22Rv1 (cell line): ENCODE measurements at regions not wholly inside any gene's neighbourhood (a gene's known extent, or its start where the extent isn't known, plus 50 kb on each side); places are given as distances from the start of the nearest gene placed in this dataset.

Experiments
- ZFX ChIP-seq: fragments of 450-650 bp; IDR thresholded peaks from 2 replicates; pipeline ENCODE4 v1.6.1; 2017; ENCODE audit warnings: antibody characterized with exemption, borderline replicate concordance
- TF ChIP-seq, protein P1 (sequence below): fragments of 450-650 bp; IDR thresholded peaks from 2 replicates; pipeline ENCODE4 v1.5.1; 2017; ENCODE audit warnings: mild to moderate bottlenecking

DNA sequence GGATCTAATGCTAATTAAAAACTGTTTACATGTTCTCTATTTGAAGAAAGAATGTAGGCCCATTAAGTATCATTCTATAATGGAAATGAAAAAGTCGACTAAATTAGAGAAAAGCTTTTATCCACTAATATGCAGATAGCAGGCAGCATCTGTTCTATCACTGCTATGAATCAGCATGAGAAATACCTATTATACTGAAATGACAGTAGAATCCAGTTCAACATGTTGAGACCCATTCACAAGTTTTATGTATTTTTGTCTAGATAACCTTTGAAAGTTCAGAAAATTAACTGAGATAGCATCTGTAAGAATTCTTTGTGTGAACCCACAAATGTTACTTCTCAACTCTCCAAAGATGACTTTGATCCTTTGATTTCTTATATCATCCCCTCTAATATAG, 1254.4 kb upstream of the ADGRL3 start:
- TF ChIP-seq, protein P1, sequence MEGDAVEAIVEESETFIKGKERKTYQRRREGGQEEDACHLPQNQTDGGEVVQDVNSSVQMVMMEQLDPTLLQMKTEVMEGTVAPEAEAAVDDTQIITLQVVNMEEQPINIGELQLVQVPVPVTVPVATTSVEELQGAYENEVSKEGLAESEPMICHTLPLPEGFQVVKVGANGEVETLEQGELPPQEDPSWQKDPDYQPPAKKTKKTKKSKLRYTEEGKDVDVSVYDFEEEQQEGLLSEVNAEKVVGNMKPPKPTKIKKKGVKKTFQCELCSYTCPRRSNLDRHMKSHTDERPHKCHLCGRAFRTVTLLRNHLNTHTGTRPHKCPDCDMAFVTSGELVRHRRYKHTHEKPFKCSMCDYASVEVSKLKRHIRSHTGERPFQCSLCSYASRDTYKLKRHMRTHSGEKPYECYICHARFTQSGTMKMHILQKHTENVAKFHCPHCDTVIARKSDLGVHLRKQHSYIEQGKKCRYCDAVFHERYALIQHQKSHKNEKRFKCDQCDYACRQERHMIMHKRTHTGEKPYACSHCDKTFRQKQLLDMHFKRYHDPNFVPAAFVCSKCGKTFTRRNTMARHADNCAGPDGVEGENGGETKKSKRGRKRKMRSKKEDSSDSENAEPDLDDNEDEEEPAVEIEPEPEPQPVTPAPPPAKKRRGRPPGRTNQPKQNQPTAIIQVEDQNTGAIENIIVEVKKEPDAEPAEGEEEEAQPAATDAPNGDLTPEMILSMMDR = no peak
- no peak for TF ChIP-seq ZFX
